GM21786 (cell line): ENCODE measurements at regions not wholly inside any gene's neighbourhood (a gene's known extent, or its start where the extent isn't known, plus 50 kb on each side); places are given as distances from the start of the nearest gene placed in this dataset.
"Not testable (repeated sequence)": the region's sequence is repeated elsewhere in the genome, so short reads cannot be mapped to it uniquely, and the experiment has no call there.

Experiments used
- ATAC-seq: cut with Tn5 transposase; IDR thresholded peaks from one replicate; pipeline ENCODE4 v1.9.1; 2021; ENCODE audit not compliant: unreplicated experiment

DNA sequence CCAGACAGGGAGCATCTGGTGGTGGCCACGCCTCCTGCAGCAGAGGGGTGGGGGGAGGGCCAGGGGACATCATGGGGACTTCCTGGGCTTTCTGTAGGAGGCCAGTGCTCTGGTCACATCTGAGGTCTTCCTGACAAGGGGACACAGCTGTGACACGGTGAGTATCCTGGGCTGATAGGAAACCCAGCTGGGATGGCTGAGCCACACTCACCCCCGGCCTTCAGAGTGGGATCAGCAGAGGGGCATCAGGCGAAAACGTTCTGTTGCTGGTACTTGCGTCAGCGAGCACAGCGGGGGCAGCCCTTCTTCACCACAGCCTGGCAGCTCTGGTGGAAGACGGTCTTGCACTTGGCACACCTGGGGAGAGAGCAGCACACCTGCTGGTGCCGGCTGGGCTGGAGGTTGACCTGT is 122.9 kb upstream of the SMURF2 start:
- ATAC-seq, result no peak

GRCh38 chr17:64784353-64785010 is 122.4 kb upstream of the SMURF2 start:
- ATAC-seq, result no peak

DNA sequence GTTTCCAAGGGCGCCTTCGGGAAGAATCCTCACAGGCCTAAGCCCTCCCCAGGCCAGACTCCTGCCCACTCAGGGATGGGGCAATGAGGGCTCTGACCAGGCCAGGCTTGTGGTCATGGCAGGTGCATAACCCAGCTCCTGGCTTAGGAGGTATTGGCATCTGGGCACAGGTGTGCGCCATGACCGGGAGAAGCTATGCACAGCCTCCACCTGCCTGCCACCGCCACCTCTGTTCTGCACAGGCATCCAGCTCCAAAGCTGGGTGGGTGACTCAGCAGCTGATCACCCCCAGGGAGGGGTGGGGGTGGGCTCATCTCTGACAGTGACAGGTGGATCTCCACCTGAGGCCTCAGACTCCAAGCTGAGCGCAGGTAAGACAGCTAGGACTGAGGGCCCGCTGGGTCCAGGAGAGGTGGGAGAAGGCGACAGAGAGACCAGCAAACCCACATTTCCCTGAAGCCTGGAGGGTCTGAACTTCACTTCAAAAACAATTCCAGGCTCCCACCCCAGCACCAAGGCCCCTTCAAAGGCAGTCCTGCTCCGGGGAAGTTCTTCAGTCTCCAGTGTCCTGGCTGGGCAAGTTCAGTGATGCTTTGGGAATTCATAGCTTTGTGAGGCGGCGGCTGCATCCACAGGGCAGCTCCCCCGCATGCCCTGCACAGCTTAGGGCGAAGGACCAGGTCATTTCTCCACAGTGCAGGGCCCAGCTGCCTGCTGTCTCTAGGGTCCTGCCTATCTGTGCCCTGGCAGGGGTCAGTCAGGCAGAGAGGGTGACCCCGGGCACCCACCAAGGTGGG is 121.6 kb upstream of the SMURF2 start:
- no peak for ATAC-seq

DNA sequence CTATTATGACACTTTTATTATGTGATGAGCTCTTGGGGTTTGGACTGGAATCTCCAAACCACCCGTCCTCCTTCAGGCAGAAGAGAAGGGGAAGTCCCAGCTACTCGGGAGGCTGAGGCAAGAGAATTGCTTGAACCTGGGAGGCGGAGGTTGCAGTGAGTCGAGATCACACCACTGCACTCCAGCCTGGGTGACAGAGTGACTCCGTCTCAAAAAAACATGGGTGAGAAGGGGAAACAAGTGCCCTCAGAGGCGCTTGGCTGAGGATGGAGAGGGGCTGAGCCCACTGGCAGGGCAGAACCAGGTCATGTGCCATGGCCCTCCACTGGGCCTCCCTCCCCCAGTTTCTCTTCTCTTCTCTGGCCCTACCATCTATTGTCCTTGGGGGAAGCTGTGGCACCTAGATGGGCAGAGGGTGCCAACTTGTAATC is 120.9 kb upstream of the SMURF2 start:
- no peak for ATAC-seq

DNA sequence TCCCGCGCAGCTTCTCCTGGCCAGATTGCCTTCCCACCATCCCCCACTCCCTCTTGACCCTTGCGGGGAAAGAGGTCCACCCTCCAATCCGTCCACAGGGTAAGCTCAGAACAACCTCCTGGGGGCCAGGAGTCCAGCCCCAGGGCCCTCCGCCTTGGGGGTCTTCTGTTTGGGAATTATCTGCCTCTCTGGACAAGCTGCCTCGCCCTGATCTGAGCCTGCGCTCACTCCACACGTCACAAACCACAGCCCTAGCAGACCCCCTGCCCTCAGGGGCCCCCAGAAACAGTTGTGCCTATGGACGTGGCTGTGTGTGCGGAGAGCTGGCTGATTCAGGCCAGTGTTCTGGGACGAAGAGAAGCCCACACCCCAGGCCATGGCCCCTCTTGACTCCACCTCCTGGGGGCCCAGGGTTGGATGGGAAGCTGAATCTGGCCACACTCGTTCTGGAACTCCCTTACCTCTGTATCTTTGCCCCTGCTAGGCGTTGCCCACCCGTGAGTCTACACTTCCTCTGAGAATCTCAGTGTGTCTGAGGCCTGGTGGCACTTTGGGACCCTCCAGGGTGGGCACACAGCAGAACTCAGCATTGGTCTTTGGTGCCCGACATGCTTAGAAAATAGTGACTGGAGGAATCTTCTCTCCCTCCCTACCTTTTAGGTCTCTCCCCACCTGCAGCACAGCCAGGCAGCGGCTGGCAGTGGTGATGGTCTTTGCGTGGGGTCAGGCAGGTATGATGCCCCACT is 119.9 kb upstream of the SMURF2 start:
- ATAC-seq, result no peak

DNA sequence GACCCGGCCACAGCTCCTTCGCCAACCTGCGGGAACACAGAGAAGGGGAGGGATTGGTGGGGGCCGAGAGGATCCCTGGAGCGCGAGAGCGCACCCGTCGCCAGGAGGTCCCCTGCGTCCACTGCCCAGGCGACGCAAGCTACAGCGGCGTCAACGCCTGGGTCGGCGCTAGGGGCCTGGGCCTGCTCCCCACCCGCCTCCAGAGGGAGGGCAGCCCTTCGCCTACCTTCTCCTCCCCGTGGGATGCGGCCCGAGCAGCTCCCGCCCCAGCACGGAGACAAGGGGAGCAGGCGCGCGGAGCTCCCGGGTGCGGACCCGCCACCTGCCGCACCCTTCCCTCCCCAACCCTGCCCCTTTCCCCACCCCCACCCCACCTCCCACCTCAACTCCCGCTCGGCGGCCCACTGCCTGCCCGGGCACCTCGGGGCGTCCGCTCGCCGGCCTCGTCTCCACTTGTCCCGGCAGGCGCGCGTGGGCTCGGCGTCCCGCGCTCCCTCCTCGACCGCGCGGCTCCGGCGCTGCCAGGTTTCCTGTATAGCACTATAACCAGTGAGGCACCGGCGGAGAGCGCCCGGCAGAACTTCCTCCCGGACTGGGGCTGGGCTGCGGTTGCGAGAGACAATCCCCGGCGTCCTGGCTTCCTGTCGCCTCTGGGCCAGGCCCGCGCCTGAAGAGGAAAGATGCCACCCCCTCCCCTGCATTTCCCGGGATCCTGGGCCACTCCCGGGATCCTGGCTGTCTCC is 119.1 kb upstream of the SMURF2 start:
- no peak for ATAC-seq

DNA sequence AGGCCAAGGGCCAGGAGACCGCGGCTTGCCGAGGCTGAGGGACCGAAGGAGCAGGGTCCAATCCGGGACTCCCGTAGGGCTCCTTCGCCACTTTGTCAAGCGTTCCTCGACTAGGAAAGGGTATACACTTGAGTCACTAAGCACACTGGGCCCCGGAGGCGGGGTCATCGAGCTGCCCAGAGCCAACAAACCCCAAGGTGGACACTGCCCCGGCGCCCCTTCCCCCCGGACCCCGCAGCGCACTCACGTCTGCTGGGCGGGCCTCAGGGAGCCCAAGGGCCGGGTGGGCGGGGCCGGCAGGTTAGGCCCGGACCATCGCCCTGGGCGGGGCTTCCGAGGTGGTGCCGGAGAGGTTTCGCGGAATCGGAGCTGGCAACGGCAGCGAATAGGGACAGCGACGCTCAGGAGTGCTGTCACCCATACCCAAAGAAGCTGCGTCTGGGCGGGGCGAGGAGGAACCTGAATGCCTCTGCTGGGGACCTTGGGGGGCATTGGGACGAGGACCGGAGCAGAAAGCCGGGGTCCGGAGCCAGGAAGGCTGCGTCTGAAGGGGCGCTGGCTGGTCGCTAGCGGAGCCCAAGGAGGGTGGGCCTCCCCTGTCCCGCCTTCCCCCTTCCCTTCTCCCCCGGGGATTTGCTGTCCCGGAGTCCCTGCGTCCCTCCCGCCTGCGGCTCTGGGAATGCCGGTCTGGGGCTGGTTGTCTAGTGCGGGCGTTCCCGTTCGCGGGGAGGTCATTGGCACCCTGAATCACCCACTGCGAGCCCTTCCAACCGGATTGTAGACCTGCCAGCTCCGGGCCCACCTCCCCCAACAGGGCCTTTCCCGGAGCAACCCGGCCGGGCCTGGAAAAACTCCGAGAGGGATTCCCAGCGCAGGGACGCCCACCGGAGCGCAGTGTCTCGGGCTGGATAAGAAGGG is 118.2 kb upstream of the SMURF2 start:
- ATAC-seq, result no peak

- ATAC-seq, result no peak
Measured at GRCh38 chr17:64779376-64780095, 117.4 kb upstream of the SMURF2 start.

- ATAC-seq, result not testable (repeated sequence)
Measured at GRCh38 chr17:64779098-64779375, 116.9 kb upstream of the SMURF2 start.

GRCh38 chr17:64778240-64779097 is 116.4 kb upstream of the SMURF2 start:
- no peak for ATAC-seq

- ATAC-seq, result no peak
Measured at GRCh38 chr17:64777415-64778239, 115.5 kb upstream of the SMURF2 start.

DNA sequence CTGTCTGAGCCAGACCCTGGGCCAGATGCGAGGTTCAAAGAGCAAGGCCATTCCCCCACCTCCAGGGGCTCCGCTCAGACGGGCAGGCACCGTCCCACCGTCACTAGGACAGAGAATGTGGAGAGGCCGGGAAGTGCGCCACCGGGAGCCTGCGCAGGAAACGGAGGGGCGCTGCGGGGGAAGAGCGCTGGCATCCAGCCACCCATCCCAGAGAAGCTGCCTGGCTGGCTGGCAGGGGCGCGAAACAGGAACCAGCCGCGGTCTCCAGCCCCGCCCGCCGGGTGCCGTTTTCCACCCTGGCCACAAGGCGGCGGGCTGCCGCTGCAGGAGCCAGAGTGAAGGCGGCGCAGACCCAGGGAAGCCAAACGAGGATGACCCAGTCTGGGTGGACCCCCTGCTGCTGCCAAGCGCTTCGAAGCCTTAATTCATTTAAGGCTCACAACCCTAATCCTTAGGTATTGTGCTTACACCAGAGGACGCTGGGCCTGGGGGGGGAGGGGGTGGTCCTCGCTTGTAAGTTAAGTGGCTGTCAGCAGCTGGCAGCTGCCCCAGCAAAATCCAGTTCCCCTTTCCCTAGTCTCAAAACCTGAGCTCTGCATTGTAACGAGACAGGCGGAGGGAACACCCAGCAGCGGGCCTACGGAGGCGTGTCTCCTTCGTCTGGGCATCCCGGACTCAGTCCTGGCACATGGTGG is 114.8 kb upstream of the SMURF2 start:
- ATAC-seq, result peak; percentile 58

DNA sequence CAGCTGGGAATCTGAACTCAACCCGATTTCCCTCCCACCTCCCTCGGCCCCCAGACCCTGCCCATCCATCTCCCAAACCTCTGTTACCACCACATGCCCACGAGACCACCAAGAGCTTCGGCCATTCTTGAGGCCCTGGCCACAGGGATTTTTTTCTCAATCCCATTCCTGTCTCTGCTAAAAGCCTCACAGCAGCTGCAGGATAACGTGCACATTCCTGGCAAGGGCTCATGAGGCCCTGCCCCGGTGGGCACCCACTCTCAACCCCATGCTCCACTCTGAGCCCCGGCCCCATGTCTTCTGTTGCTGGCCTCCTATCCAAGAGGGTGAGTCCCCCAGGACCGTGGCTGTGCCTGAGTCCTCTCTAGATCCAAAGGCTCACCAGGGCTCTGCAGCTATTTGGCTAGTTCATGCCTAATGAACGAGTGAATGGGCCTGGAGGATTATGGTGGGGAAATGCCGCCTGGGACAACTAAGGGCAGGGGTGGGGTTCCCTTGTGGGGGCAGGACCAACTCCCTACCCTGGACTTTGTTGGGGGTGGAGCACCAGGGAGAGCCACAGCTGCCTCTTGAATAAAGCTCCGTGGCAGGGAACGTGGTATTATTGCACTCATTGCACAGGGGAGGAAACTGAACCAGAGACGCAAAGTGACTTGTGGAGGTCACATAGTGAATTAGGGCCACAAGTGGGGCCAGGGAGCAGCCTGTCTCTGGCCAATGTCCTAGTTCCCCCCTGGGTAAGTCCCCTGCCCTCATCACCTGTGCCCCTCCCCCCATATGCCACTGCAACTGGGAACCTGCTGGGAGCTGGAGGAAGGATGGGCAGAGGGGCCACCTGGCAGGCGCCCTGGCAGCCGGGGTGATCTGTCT is 113.8 kb upstream of the SMURF2 start:
- ATAC-seq, result no peak

GRCh38 chr17:64774888-64775540 is 112.9 kb upstream of the SMURF2 start:
- no peak for ATAC-seq

GRCh38 chr17:64773836-64774761 is 112.0 kb upstream of the SMURF2 start:
- no peak for ATAC-seq
